ENCODE measurements at regions not wholly inside any gene's neighbourhood (a gene's known extent, or its start where the extent isn't known, plus 50 kb on each side); places are given as distances from the start of the nearest gene placed in this dataset.

DNA sequence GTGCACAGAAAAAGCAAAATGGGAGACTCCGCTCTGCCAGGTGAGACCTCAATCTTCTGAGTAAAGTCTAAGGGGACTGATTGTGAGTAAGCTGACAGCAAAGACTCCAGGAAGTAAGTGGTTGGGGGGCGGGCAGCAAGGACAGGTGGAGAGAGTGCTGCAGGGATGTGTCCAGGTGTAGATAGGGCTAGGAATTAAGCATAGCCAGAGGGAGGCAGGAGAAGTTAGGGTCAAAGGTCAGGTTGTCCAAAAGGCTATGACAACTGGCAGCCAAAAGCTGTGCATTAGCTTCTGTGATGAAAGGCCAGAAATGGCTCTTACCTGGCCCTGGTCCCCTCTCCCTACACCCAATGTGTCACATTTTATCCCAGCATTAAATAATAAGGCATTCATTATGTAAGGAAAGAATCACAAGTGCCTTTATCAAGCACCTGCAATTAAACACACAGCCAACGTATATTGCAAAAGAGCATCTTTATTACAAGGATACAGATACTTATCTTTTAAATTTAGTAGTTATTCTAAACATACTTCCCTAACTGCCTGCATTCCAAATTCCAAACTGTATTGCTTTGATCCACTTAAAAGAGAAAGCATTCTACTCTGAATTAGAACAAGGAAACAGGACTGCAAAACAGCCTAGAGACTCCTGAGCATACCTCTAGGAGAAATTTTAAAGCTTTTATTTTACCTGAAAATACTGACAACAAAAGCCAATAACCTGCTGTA is 247.9 kb downstream of the IRS1 start:
- TF ChIP-seq POLR2AphosphoS5 (IDR thresholded peaks at IDR 0.05; ENCODE audit: low read depth, low read length) (no peak), POLR2A (IDR thresholded peaks at IDR 0.05; ENCODE audit: low read depth, low read length) (no peak), TAF1 (IDR thresholded peaks at IDR 0.05; ENCODE audit: borderline replicate concordance, low read depth, low read length) (no peak)

Data from GM12892 (cell line).